CD4-positive, alpha-beta memory T cell (primary cell): ENCODE measurements at regions not wholly inside any gene's neighbourhood (a gene's known extent, or its start where the extent isn't known, plus 50 kb on each side); places are given as distances from the start of the nearest gene placed in this dataset.

Source experiments
- CTCF ChIA-PET: fragments of 350-600 bp; sonication (Branson Sonifier 250); formaldehyde crosslinking; loops from one replicate; lab custom pipeline; 2021; ENCODE audit warnings: inconsistent platforms; ENCODE audit not compliant: partially characterized antibody; lab: Charles Lee
- POLR2A ChIA-PET: fragments of 350-600 bp; sonication (Branson Sonifier 250); formaldehyde crosslinking; loops from one replicate; lab custom pipeline; 2021; ENCODE audit not compliant: partially characterized antibody; lab: Charles Lee
- DNase-seq, 5 donors: peaks; one replicate each; pipeline versions ENCODE4 v3.0.0 to v3.0.0-alpha.2; 2020 to 2022; ENCODE audit warnings: mixed read lengths in 1 of 5
- H3K27ac ChIP-seq: one replicate; pipeline ENCODE4 v1.7.0; 2013; ENCODE audit warnings: low read depth, low read length
- H3K27me3 ChIP-seq: 2 replicates; pipeline ENCODE4 v1.7.0; 2013; ENCODE audit warnings: mild to moderate bottlenecking, low read length, moderate library complexity; ENCODE audit not compliant: insufficient read depth
- H3K36me3 ChIP-seq: 2 replicates; pipeline ENCODE4 v1.7.0; 2013; ENCODE audit warnings: mild to moderate bottlenecking, low read length, moderate library complexity; ENCODE audit not compliant: insufficient read depth
- H3K4me1 ChIP-seq: 2 replicates; pipeline ENCODE4 v1.7.0; 2013; ENCODE audit warnings: mild to moderate bottlenecking, low read length, moderate library complexity; ENCODE audit not compliant: insufficient read depth
- H3K4me3 ChIP-seq, 2 donors: one replicate each; pipeline ENCODE4 v1.7.0; 2013; ENCODE audit warnings: low read length in 2 of 2, mild to moderate bottlenecking in 1 of 2
- H3K9me3 ChIP-seq, 2 donors: one replicate each; pipeline ENCODE4 v1.7.0; 2013; ENCODE audit warnings: low read length in 2 of 2, control low read depth in 1 of 2; ENCODE audit not compliant: control insufficient read depth in 1 of 2
- H3K27ac Mint-ChIP-seq, 7 donors: one replicate each; pipeline ENCODE4 v1.8.0; 2020 to 2021; ENCODE audit warnings: mixed read lengths in 7 of 7, mild to moderate bottlenecking in 6 of 7, inconsistent platforms in 3 of 7, moderate library complexity in 3 of 7
- H3K27me3 Mint-ChIP-seq, 2 donors: one replicate each; pipeline ENCODE4 v1.8.0; 2020 to 2021; ENCODE audit warnings: mixed read lengths in 2 of 2
- H3K36me3 Mint-ChIP-seq, 2 donors: one replicate each; pipeline ENCODE4 v1.8.0; 2020 to 2021; ENCODE audit warnings: mixed read lengths in 2 of 2, inconsistent platforms in 1 of 2, mild to moderate bottlenecking in 1 of 2
- H3K4me1 Mint-ChIP-seq, 4 donors: one replicate each; pipeline ENCODE4 v1.8.0; 2020 to 2021; ENCODE audit warnings: mixed read lengths in 4 of 4, mild to moderate bottlenecking in 1 of 4
- H3K4me3 Mint-ChIP-seq, 8 donors: one replicate each; pipeline ENCODE4 v1.8.0; 2020 to 2021; ENCODE audit warnings: mixed read lengths in 8 of 8, mild to moderate bottlenecking in 7 of 8, moderate library complexity in 6 of 8, inconsistent platforms in 3 of 8
- H3K9me3 Mint-ChIP-seq, 8 donors: one replicate each; pipeline ENCODE4 v1.8.0; 2020 to 2021; ENCODE audit warnings: mixed read lengths in 8 of 8, mild to moderate bottlenecking in 5 of 8, inconsistent platforms in 3 of 8, moderate library complexity in 1 of 8
- intact Hi-C: fragments of 100-400 bp; cut with micrococcal nuclease; formaldehyde crosslinking; loops from one replicate; pipeline ENCODE4 v1.15.1; 2023

GRCh38 chr6:19463250-19463649 is 373.9 kb upstream of the ID4 start:
- POLR2A ChIA-PET: no interaction called here
- Histone ChIP-seq H3K4me3 (no peak overlapping the region), H3K27me3 (no peaks in the 10 kb centered on the region), H3K4me1 (no peaks in the 10 kb centered on the region), H3K9me3 (peaks cover 0 to 3% of the 10 kb centered on the region in 2 donors), H3K36me3 (no peaks in the 10 kb centered on the region), H3K27ac (no peak overlapping the region)
- Mint-ChIP-seq H3K27ac (no peak overlapping the region), H3K4me3 (no peak overlapping the region), H3K4me1 (no peaks in the 10 kb centered on the region), H3K9me3 (peaks cover 0 to 4% (median 0%) of the 10 kb centered on the region in 8 donors), H3K27me3 (no peaks in the 10 kb centered on the region), H3K36me3 (no peaks in the 10 kb centered on the region)
- CTCF ChIA-PET: no interaction called here
- no peak for DNase-seq
- intact Hi-C loops: no loop called here

- DNase-seq: no peak
- Mint-ChIP-seq H3K36me3 (no peaks in the 10 kb centered on the region), H3K4me1 (no peaks in the 10 kb centered on the region), H3K27me3 (no peaks in the 10 kb centered on the region), H3K4me3 (no peak overlapping the region), H3K9me3 (peaks cover 0 to 4% (median 0%) of the 10 kb centered on the region in 8 donors), H3K27ac (no peak overlapping the region)
- H3K27ac ChIP-seq: no peak overlapping the region
- no peaks in the 10 kb centered on the region for H3K4me1 ChIP-seq
- peaks cover 0 to 3% of the 10 kb centered on the region in 2 donors for H3K9me3 ChIP-seq
- no peaks in the 10 kb centered on the region for H3K36me3 ChIP-seq
- ChIA-PET POLR2A (no interaction called here), CTCF (no interaction called here)
- no peak overlapping the region for H3K4me3 ChIP-seq
- intact Hi-C loops: no loop called here
- no peaks in the 10 kb centered on the region for H3K27me3 ChIP-seq
These were observed 373.2 kb upstream of the ID4 start for GRCh38 chr6:19463925-19464324.

GRCh38 chr6:19465256-19465655 is 371.9 kb upstream of the ID4 start:
- no peaks in the 10 kb centered on the region for H3K4me1 Mint-ChIP-seq
- POLR2A ChIA-PET: no interaction called here
- H3K36me3 Mint-ChIP-seq: no peaks in the 10 kb centered on the region
- H3K4me1 ChIP-seq: no peaks in the 10 kb centered on the region
- H3K27ac Mint-ChIP-seq: no peak overlapping the region
- no peak overlapping the region for H3K27ac ChIP-seq
- no peaks in the 10 kb centered on the region for H3K36me3 ChIP-seq
- DNase-seq: no peak
- peaks cover 0 to 3% of the 10 kb centered on the region in 2 donors for H3K9me3 ChIP-seq
- CTCF ChIA-PET: no interaction called here
- no peak overlapping the region for H3K4me3 ChIP-seq
- H3K27me3 ChIP-seq: no peaks in the 10 kb centered on the region
- no peaks in the 10 kb centered on the region for H3K27me3 Mint-ChIP-seq
- intact Hi-C loops: no loop called here
- H3K9me3 Mint-ChIP-seq: peaks cover 0 to 4% (median 0%) of the 10 kb centered on the region in 8 donors
- no peak overlapping the region for H3K4me3 Mint-ChIP-seq

- intact Hi-C loops: no loop called here
These were observed 371.4 kb upstream of the ID4 start for GRCh38 chr6:19465760-19466159.

GRCh38 chr6:19470333-19470732 is 366.8 kb upstream of the ID4 start:
- Mint-ChIP-seq H3K4me3 (no peak overlapping the region), H3K9me3 (peaks cover 0 to 4% (median under 1%) of the 10 kb centered on the region in 8 donors), H3K27me3 (no peaks in the 10 kb centered on the region), H3K36me3 (no peaks in the 10 kb centered on the region), H3K4me1 (no peaks in the 10 kb centered on the region), H3K27ac (no peak overlapping the region)
- Histone ChIP-seq H3K27ac (no peak overlapping the region), H3K4me1 (no peaks in the 10 kb centered on the region), H3K9me3 (peaks cover 0 to 3% of the 10 kb centered on the region in 2 donors), H3K36me3 (no peaks in the 10 kb centered on the region), H3K27me3 (no peaks in the 10 kb centered on the region), H3K4me3 (no peak overlapping the region)
- POLR2A ChIA-PET: no interaction called here
- CTCF ChIA-PET: no interaction called here
- intact Hi-C loops: no loop called here
- DNase-seq: no peak

More at GRCh38 chr6:19465760-19466159, 371.4 kb upstream of the ID4 start:
- Histone ChIP-seq H3K27ac (no peak overlapping the region), H3K9me3 (peaks cover 0 to 3% of the 10 kb centered on the region in 2 donors), H3K4me3 (no peak overlapping the region), H3K27me3 (no peaks in the 10 kb centered on the region), H3K36me3 (no peaks in the 10 kb centered on the region), H3K4me1 (no peaks in the 10 kb centered on the region)
- Mint-ChIP-seq H3K36me3 (no peaks in the 10 kb centered on the region), H3K4me3 (no peak overlapping the region), H3K9me3 (peaks cover 0 to 4% (median 0%) of the 10 kb centered on the region in 8 donors), H3K4me1 (no peaks in the 10 kb centered on the region), H3K27me3 (no peaks in the 10 kb centered on the region), H3K27ac (no peak overlapping the region)
- no peak for DNase-seq
- CTCF ChIA-PET: no interaction called here
- POLR2A ChIA-PET: no interaction called here

GRCh38 chr6:19472153-19472552 is 365.0 kb upstream of the ID4 start:
- Mint-ChIP-seq H3K27me3 (no peaks in the 10 kb centered on the region), H3K9me3 (peaks cover 0 to 7% (median 2%) of the 10 kb centered on the region in 8 donors), H3K4me3 (no peak overlapping the region), H3K4me1 (no peaks in the 10 kb centered on the region), H3K36me3 (no peaks in the 10 kb centered on the region), H3K27ac (no peak overlapping the region)
- no peak for DNase-seq
- no peak overlapping the region for H3K4me3 ChIP-seq
- H3K36me3 ChIP-seq: no peaks in the 10 kb centered on the region
- H3K9me3 ChIP-seq: no peaks in the 10 kb centered on the region
- no peak overlapping the region for H3K27ac ChIP-seq
- CTCF ChIA-PET: no interaction called here
- H3K27me3 ChIP-seq: no peaks in the 10 kb centered on the region
- H3K4me1 ChIP-seq: no peaks in the 10 kb centered on the region
- POLR2A ChIA-PET: no interaction called here
- intact Hi-C loops: no loop called here

- no peaks in the 10 kb centered on the region for H3K27me3 Mint-ChIP-seq
- H3K36me3 Mint-ChIP-seq: no peaks in the 10 kb centered on the region
- no peak overlapping the region for H3K27ac Mint-ChIP-seq
- peaks cover 0 to 12% (median 3%) of the 10 kb centered on the region in 8 donors for H3K9me3 Mint-ChIP-seq
- DNase-seq: no peak
- Histone ChIP-seq H3K27ac (no peak overlapping the region), H3K4me3 (no peak overlapping the region), H3K27me3 (no peaks in the 10 kb centered on the region), H3K9me3 (no peaks in the 10 kb centered on the region), H3K36me3 (no peaks in the 10 kb centered on the region), H3K4me1 (no peaks in the 10 kb centered on the region)
- H3K4me1 Mint-ChIP-seq: no peaks in the 10 kb centered on the region
- no peak overlapping the region for H3K4me3 Mint-ChIP-seq
- CTCF ChIA-PET: no interaction called here
- intact Hi-C loops: no loop called here
- POLR2A ChIA-PET: no interaction called here
These were observed 364.3 kb upstream of the ID4 start for GRCh38 chr6:19472850-19473249.

GRCh38 chr6:19477563-19477962 is 359.6 kb upstream of the ID4 start:
- Histone ChIP-seq H3K4me3 (no peak overlapping the region), H3K27ac (no peak overlapping the region), H3K4me1 (no peaks in the 10 kb centered on the region), H3K27me3 (no peaks in the 10 kb centered on the region), H3K36me3 (no peaks in the 10 kb centered on the region), H3K9me3 (no peaks in the 10 kb centered on the region)
- no peaks in the 10 kb centered on the region for H3K36me3 Mint-ChIP-seq
- H3K9me3 Mint-ChIP-seq: peaks cover 0 to 12% (median 2%) of the 10 kb centered on the region in 8 donors
- no peak overlapping the region for H3K4me3 Mint-ChIP-seq
- no peaks in the 10 kb centered on the region for H3K27me3 Mint-ChIP-seq
- ChIA-PET POLR2A (no interaction called here), CTCF (no interaction called here)
- H3K27ac Mint-ChIP-seq: no peak overlapping the region
- DNase-seq: no peak
- intact Hi-C loops: no loop called here
- no peaks in the 10 kb centered on the region for H3K4me1 Mint-ChIP-seq
